ENCODE measurements at regions not wholly inside any gene's neighbourhood (a gene's known extent, or its start where the extent isn't known, plus 50 kb on each side); places are given as distances from the start of the nearest gene placed in this dataset.

DNA sequence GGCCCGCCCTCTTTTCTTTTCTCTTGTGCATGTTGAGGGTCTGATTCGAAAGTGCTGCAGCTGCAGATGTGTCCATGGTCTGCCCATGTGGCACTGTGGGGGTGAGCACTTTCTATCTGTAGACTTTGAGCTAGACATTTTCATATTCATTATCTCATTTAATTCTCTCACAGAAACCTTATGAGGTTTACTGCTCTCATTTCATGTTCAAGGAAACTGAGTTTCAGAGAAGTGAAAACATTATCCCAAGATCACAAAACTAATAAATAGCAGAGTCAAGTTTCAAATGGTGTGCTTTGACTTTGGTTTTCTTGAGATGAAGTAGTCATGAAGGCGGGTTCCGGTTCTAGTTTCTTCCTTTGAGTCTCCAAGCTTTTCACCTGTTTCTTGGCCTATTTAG, 536.5 kb upstream of the ZNF462 start:
- TF ChIP-seq, protein P1, sequence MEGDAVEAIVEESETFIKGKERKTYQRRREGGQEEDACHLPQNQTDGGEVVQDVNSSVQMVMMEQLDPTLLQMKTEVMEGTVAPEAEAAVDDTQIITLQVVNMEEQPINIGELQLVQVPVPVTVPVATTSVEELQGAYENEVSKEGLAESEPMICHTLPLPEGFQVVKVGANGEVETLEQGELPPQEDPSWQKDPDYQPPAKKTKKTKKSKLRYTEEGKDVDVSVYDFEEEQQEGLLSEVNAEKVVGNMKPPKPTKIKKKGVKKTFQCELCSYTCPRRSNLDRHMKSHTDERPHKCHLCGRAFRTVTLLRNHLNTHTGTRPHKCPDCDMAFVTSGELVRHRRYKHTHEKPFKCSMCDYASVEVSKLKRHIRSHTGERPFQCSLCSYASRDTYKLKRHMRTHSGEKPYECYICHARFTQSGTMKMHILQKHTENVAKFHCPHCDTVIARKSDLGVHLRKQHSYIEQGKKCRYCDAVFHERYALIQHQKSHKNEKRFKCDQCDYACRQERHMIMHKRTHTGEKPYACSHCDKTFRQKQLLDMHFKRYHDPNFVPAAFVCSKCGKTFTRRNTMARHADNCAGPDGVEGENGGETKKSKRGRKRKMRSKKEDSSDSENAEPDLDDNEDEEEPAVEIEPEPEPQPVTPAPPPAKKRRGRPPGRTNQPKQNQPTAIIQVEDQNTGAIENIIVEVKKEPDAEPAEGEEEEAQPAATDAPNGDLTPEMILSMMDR (conservative IDR thresholded peaks at IDR 0.05; ENCODE audit: low read depth, low read length), result no peak
- TF ChIP-seq EZH2 (IDR thresholded peaks at IDR 0.05; ENCODE audit: low read length, unreplicated experiment), result no peak
